Glomerular visceral epithelial cell (primary cell): ENCODE measurements at regions not wholly inside any gene's neighbourhood (a gene's known extent, or its start where the extent isn't known, plus 50 kb on each side); places are given as distances from the start of the nearest gene placed in this dataset.

Experiments used
- DNase-seq: peaks from one replicate; pipeline ENCODE4 v3.0.0-alpha.2; 2016; ENCODE audit errors: extremely low spot score

DNA sequence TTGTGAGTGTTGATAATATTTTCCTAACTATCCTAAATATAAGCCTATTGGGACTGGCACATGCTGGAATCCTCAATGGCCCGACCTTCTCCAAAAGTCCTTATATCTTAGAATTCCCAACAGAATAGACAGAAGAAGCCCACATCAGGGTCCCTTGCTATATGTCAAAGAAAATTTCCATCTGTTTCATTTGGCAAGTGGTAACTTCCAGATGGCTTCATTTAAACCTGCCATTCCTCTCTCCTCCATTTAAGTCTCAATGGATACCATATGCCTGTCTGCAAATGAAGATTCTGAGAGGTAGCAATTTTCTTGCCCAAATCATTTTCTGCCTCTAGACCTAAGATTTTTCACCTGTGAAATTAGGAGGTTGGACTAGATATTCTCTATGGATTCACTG is 73.1 kb upstream of the KCNA4 start:
- no peak for DNase-seq

DNA sequence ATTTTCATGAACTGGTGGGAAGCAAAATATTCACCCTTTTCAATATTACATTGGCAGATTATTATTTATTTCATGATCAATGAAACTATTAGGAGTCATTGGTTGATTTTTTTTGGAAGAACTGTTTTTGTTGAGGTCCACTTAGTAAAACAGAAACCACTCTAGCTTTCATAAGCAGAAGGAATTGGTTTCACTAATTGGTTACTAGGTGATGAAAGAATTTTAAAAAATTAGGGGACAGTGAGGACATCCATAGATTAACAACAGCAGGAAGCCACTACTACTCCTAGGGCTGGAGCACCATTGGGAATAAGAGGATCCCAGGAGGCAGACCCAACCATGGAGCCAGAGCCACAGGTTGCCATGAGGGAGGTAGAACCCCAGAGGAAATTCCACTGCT is 74.4 kb upstream of the KCNA4 start:
- DNase-seq = no peak

DNA sequence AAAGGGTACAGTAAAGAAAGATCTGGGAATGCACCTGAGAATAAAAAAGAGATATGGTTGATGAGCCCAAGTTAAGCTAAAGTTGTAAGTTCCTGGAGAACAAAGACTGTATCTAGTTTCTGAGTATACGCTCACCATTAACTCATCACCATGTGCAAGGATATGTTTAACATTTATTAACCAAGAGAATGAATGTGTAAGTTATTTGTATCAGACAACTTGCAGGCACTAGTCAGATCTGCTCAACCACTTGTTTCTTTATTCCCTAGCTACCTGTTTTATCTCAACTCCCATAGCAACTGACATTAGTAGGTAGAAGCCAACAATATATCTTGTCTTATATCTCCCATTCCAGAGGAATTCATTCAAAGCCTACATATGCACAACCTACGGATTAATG is 74.9 kb upstream of the KCNA4 start:
- no peak for DNase-seq

DNA sequence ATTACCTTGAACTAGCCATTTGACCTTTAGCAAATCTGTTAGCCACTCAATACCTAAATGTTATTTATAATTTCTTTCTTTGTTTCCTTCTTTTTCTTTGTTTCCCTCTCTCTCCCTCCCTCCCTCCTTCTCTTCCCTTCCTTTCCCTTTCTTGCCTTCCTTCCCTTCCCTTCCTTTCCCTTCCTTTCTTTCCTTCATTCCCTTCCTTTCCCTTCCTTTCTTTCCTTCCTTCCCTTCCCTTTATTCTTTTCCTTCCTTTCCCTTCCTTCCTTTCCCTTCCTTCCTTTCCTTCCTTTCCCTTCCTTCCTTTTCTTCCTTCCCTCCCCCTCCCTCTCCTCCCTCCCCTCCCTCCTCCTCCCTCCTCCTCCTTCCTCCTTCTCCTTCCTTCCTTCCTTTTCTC is 75.7 kb upstream of the KCNA4 start:
- DNase-seq = no peak

DNA sequence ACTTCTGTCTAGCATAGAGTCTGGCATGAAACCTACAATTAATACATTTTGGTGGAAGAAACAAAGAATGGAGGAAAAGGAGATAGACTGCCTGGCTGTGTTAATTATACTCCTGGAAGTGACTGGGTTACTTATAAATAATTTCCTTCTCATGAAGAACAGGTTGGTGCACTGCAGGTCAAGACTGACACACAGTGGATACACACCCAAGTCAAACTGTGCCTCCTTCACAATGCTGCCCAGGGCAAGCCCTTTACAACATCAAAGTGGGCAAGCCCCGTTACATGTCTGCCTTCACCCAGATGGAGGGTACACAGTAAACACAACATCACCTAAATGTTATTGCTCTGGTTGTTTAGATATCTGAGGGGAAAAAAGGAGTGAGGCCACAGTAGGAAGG is 83.7 kb upstream of the KCNA4 start:
- no peak for DNase-seq

DNA sequence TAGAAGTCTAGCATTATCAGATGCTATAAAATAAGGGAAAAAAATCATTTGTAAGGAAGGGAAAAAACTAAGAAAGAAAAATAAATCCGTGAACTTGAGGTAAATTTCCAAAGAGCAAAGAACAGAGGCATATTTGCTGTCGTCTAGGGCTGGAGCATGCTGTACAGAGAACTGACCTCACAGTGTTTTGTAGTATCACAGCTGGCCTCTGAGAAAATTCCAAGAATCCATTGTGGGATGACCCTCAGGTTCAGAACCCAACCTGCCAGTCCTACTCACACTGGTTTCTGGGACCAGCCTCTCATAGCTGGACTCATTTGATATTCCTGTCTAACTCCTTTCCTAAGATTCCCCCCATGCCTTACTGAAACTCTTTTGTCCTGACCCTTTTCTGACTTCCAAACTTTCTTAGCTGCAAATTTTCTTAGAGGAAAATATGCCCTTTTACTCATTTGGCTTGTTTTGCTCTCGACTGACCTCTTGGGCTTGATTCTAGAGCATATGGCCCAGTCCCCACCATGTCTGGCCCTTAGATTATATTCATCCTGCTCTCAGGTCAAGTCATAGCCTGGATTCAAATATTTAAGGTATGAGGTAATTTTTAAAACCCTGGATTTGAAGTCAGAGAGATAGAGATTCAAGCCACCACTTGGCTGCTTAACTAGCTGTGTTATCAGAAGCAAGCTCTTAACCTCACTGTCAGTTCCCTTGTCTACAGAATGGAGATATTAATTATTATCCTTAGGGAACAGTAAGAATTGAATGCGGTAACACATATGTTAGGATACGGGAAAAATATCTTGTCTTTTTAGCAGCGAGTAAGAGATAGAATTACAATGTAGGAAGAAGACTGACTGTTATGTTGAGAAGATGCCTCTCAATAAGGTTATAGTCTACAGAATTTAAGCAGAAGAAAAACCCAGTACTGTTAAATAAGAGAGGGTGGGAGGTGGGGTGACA is 89.7 kb upstream of the KCNA4 start:
- DNase-seq = no peak

DNA sequence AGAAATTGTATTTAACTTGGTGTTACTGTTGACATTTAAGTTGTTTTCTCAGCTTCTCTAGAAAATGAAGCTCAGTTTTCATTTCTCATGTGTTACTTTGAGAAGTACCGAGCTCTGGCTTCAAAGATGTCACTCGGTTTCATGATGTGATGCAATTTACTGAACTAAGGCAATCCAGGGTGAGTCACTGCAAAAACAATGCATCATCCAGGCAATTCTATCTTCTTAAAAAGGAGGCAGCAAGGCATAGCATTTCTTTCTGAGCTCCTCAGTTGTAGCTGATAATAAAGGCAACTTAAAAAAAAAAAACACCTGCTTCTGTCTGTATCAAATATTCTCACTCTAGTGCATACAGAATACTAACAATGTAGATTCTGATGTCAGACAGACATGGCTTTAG is 91.1 kb upstream of the KCNA4 start:
- DNase-seq = no peak

DNA sequence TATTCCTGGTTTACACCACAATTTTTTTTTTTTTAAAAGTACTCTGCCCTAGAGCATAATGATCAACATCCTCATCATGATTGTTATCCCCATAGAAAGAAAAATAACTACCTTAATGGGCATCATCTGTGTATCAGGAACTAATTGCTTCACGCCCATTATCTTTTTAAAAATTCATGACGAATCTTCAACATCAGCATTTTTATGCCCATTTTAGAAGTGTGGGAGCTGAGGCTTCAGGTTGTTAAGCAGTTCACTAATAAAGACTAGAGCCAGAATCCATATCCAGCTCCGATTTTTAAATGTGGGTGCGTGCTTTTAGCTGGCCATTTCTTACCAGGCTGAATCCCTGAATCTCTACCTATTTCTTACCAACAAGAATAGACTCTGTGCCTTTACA is 92.9 kb upstream of the KCNA4 start:
- no peak for DNase-seq

DNA sequence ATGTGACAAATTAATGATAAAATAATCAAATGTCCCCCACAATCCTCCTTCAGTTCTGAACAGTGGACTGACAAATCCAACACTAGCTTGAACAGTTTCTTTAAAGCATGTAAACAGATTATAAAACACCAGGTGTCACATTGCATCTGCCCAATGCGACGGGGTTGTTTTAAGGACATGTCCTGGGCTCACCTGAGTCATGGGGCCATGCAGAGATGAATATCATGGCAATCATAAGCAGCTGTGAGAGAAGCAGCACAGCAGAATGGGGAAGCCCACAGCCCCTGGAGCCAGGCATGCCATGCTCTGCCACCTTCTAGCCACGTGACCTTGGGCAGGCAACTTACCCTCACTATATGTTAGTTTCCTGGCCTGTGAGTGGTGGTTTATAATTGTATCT is 93.9 kb upstream of the KCNA4 start:
- no peak for DNase-seq

DNA sequence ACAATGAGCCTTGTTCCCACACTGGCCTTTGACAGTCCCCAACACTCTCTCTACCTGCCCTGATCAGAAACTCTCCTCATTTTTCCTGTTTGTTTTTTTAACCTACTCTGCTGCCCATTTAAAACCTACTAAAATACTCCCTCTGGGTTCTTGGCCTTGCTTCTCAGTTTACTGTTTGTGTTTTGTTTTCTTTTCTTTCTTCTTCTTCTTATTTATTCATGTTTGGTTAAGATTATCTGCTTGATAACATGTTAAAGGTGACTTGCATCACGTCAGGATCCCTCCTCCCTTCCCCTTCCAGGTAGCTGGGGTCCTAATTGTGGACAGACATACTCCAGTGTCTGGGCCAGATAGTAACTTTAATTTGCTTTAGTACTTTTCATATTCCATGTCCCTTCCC is 95.0 kb upstream of the KCNA4 start:
- DNase-seq = no peak

DNA sequence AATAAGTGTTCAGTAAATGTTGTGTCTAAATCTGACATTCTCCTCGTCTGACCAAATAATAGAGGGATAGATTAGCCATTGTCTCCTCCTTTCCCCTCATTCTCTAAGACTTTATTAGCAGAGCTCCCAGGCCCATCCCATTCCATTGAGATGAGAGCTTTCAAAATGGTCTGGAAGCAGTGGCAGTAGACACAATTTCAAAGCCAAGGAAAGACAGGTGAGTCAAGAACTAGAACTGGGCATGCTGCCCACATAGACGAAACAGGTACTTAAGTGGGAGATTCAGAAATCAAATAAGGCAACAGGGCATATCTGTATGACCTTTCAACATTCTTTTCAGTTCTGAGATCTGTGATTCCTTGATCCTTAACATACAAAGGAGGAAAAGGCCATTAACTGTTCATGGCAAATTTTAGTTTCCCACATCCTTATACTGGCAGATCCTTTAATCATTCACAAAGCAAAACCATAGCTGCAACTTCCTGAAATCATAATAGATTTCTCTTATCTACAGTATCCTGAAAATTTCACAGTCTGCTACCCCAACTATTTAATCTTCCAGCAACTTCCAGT is 96.6 kb upstream of the KCNA4 start:
- DNase-seq = no peak

DNA sequence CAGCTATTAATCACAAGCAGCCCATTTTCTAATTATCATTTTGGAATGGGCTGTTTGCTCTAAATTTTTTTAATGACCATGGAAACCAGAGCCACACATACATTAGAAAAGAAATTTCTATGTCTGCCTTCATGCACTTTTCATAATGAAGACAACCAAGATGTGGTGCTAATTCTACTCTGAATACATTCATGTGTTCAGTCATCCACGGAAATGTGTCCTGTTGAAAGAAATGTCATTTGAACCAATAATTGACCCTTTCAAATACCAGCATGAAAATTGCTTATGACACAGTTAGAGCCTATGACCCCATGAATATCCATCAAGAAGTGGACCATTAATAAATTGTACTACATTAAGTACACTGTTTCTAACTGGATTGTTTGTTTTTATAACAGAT is 99.7 kb upstream of the KCNA4 start:
- DNase-seq = no peak

DNA sequence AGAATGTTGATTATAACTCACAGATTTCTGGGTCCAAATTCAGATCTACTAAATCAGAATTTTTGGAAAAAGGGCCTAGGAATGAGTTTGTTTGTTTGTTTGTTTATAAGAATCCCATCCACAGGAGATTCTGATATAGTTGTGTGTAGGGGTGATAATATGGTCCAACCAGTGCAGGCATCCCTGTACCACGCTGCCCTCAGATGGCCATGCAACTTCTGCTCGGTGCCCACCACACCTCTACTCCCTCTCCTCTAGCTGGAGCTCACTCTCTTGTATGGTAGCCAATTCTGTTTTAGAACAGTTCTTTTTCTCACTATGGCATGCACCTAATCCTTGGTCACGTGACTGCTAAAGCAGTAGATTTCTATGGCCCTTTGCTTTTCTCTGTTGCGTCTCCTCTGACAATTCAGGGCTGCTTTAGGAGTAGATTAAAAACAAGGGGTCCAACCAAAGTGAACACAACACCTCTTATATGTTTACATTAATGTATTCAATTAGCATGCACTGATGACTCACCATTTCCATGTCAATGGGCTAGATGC is 103.3 kb upstream of the KCNA4 start:
- no peak for DNase-seq

DNA sequence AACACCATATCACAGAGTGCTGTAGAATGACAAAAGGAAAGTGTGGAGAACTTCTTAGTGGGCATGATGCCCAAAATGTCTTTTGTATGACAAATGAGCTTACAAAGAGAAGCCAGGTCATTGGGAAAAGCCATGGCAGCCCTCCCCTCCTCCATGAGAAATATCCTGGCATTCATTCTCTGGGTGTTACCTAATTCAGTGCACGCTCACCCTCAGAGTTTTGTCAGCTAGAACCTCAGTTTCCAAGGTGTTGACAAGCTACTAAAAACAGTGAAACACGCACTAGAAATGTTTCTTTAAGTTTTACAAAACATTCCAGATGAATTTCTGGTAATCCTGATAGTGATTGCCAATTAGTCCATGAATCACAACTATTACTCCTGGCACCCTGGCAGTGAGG is 105.4 kb upstream of the FSHB start:
- no peak for DNase-seq

DNA sequence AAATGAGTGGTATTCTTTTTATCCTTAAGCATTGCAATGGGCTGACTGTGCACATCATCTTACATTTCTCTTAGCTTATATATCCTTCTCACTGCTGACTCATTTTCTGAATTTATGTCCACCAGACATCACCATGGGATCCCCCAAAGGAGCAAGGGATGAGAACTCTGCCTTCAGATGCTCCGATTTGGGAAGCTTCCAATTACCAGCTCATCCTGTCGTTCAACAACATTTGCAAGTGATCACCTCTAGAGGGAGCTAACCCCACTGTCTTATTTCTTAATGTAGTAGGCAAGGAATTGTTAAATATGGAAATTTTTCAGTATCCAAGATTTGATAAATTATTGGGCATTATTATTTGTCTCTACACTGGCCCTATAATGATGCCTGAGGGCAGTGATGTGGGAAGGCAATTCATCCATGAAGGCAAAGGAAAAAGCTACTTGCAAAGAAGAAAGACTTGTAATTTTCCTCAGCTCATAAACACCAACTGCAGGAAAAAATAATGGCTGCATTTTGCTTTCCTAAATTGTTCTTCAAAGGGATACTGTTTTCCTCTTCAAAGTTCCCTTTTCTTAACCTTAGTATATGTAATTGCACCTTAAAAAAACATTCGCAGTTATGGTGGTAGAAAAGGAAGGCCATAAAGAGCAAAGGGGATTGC is 102.4 kb upstream of the FSHB start:
- DNase-seq = peak; percentile 1

DNA sequence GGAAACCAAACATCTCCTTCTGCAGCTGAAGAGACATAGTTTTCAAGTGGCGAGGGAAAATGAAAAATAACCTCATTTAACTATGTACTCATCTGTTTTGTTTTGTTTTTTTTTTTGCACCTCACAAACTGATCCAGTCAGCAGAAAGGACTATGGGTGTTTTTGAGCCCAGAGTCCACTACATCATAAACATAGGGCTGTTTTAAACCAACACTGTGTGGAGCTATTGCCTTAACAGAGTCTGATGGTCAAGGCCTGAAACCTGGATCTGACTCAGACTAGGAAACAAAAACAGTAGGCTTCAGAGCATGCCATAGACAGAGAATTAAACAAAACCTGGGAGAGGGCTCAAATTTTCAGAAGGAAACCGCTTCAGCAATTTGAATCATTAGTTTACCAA is 99.3 kb upstream of the FSHB start:
- DNase-seq = no peak

DNA sequence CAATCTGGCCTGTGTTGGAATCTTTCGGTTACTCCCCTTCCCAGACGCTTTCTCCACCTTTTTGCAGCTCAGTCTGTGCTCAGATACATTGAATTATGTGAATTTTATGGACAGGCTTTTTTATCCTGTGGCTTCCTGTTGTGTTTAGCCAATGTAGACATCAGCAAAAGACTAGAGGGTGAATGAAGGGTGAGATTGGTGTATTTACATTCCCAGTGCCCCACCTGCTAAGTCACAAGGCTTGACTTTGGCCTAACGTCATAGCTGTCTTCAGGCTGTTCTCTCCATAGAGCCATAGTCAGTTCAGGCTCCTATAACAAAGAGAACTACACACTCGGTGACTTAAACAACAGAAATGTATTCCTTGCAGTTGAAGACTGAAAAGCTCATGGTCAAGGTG is 97.5 kb upstream of the FSHB start:
- no peak for DNase-seq

DNA sequence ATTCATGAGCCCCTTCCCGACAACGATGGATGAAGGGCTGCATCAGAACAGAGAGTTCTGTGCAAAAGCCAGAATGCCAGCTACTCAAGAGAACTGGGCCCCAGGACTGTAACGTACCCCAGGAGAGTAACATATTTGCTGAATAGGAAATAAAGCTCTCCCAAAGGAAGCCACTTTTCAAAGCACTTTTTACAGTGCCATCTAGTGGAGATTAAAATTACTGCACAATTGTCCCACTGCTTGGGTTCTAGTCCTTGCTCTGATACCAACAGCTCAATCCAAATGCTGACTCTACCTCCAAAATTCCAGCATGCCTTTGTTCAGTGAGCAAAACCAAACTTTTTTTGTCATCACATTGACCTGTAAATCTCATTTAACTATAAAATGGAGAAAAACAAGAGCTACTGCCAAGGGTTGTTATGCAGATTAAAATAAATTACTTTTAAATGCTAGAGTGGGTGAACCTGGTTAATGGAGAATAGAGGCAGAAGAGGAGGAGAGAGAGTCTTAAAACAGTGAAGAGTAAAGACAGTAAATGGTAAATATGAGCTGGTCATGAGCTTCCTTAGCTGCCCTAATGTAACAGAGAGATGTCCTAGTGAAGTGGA is 87.6 kb upstream of the FSHB start:
- DNase-seq = peak; percentile 30

DNA sequence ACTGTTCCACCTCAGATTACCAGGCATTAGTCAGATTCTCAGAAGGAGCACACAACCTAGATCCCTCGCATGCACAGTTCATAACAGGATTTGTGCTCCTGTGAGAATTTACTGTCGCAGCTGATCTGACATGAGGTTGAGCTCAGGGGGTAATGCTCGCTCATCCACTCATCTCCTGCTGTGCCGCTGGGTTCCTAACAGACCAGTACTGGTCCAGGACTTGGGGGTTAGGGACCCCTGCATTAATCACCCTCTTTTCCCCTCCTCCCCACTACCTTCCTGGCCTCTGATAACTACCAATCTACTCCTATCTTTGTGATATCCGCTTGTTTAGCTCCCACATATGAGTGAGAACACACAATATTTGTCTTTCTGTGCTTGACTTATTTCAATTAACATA is 83.5 kb upstream of the FSHB start:
- no peak for DNase-seq

DNA sequence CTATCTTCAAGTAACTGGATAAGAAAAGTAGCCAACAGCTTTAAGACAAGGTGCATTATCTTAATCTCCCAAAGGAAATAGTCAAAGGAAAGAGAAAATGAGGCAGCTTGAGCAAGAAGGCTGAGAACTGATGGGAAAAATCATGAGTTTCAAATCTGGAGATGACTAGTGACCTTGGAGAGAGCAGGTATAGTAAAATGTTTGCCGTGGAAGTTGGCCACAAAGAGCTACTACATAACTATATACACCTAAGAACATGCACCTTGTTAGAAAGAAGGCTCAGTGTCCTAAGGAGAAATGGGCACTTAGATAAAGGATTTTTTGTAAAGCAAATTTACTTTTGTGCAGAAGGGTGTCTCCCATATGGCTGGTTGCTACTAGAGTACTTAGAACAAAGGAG is 80.8 kb upstream of the FSHB start:
- DNase-seq = no peak

DNA sequence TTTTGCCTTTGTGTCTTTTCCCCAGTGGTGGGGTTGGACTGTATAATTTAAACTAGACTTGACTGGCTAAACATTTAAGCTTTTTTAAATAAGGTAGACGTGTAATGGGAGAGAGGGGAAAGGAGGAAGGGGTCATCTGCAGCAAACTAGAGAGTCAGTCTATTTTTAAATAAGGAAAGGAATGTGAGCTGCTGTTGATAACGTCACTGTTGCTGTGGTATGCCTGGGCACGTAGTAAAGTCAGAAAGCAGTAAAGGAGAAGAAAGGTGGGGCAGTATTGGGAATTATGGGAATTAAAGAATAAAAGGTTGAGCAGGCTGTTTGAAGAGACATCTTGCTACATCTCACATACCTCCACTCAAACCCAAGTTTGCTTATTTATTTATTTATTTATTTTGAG is 80.4 kb upstream of the FSHB start:
- no peak for DNase-seq

DNA sequence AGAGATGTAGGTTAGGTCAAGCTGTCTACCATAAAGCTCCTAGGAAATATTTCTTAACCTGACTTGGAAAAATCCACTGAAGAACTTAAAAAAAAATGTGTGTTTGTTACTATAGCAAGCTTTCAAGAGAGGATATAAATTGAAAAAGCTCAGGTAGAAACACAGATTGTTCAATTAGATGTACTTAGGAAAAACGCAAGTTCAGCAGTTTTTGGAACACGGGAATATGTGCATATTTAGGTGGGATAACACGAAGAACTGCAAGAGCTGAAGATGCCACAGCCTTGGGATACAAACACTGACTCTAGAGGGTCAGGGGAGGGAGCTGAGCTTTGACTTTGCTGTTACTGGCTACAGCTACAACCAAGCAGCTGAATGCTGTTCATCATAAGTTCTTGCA is 77.8 kb upstream of the FSHB start:
- DNase-seq = no peak
